ENCODE measurements at regions not wholly inside any gene's neighbourhood (a gene's known extent, or its start where the extent isn't known, plus 50 kb on each side); places are given as distances from the start of the nearest gene placed in this dataset.
"Not testable (repeated sequence)": the region's sequence is repeated elsewhere in the genome, so short reads cannot be mapped to it uniquely, and the experiment has no call there.

- Histone ChIP-seq H3K27ac (no peak overlapping the region), H3K4me1 (no peaks in the 10 kb centered on the region), H3K36me3 (no peaks in the 10 kb centered on the region), H3K27me3 (no peaks in the 10 kb centered on the region), H3K4me3 (no peak overlapping the region), H3K9me3 (no peaks in the 10 kb centered on the region)
- intact Hi-C loops (cut with DNase I) = no loop called here
- TF ChIP-seq CTCF (IDR thresholded peaks at IDR 0.05) = no peak
- no peak for ATAC-seq
- no peak for DNase-seq
Observed at GRCh38 chr3:144743225-144743668, 771.6 kb downstream of the DIPK2A start.

- Histone ChIP-seq H3K4me1 (no peaks in the 10 kb centered on the region), H3K4me3 (no peak overlapping the region), H3K9me3 (no peaks in the 10 kb centered on the region), H3K27ac (no peak overlapping the region), H3K36me3 (no peaks in the 10 kb centered on the region), H3K27me3 (no peaks in the 10 kb centered on the region)
- intact Hi-C loops (cut with DNase I) = no loop called here
- no peak for DNase-seq
- no peak for TF ChIP-seq CTCF (IDR thresholded peaks at IDR 0.05)
- ATAC-seq = no peak
Observed at GRCh38 chr3:144744473-144744872, 772.9 kb downstream of the DIPK2A start.

GRCh38 chr3:144746631-144747030, 775.0 kb downstream of the DIPK2A start:
- TF ChIP-seq CTCF (IDR thresholded peaks at IDR 0.05) = no peak
- intact Hi-C loops (cut with DNase I) = no loop called here
- DNase-seq = no peak

GRCh38 chr3:144749536-144750253, 778.1 kb downstream of the DIPK2A start:
- H3K27me3 ChIP-seq; intact Hi-C loops (cut with DNase I): not testable (repeated sequence)

More at GRCh38 chr3:144746631-144747030, 775.0 kb downstream of the DIPK2A start:
- no peak for ATAC-seq
- Histone ChIP-seq H3K9me3 (peaks cover 0 to 2% of the 10 kb centered on the region in 2 donors), H3K27me3 (no peaks in the 10 kb centered on the region), H3K4me3 (no peak overlapping the region), H3K4me1 (no peaks in the 10 kb centered on the region), H3K36me3 (no peaks in the 10 kb centered on the region), H3K27ac (no peak overlapping the region)

GRCh38 chr3:144754076-144754783, 782.6 kb downstream of the DIPK2A start:
- Histone ChIP-seq H3K36me3 (no peaks in the 10 kb centered on the region), H3K27ac (no peak overlapping the region), H3K4me1 (no peaks in the 10 kb centered on the region), H3K4me3 (no peak overlapping the region), H3K9me3 (peaks cover 0 to 6% of the 10 kb centered on the region in 2 donors), H3K27me3 (no peaks in the 10 kb centered on the region)
- ATAC-seq (no peak), DNase-seq (no peak)
- intact Hi-C loops (cut with DNase I) = no loop called here
- no peak for TF ChIP-seq CTCF (IDR thresholded peaks at IDR 0.05)

More at GRCh38 chr3:144749536-144750253, 778.1 kb downstream of the DIPK2A start:
- not testable (repeated sequence) for H3K4me3 ChIP-seq, H3K9me3 ChIP-seq, ATAC-seq, H3K27ac ChIP-seq, H3K36me3 ChIP-seq, H3K4me1 ChIP-seq
- DNase-seq = peak in 1 of 4 donors; percentile 54

Measured in left lung (tissue), 4 donors.